ENCODE measurements at regions not wholly inside any gene's neighbourhood (a gene's known extent, or its start where the extent isn't known, plus 50 kb on each side); places are given as distances from the start of the nearest gene placed in this dataset.

DNA sequence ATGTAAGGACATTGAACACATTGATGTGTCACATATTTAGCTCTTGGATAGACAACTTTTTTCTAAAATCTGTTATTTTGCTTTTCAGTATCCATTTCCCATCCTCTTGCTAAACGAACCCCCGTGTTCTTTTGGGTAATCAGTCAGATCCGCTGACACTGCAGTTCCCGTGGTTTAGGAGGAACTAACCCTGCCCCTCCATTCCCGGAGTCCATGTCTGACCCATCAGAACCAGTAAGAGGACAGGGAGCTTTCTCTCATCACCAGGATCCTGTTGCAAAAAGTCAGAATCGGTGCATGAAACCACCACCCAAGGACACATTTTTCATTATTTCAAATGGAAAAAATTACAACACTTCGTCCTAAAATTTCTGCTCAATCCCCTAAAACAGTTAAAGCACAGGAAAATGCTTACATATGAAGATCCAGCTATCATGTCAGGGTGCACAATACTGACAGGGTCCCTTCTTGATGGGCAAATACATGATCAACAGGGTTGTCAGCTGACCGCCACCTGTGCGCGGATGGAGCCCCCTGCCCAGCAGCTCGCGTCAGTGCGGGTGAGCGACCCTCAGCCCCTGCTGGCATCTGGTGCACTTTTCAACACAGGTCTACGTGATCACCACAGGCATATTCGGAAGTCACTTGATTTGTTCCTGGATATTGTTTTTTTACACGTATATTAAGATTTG, 276.8 kb downstream of the ADGRD1 start (continued):
- TF ChIP-seq, protein P1, sequence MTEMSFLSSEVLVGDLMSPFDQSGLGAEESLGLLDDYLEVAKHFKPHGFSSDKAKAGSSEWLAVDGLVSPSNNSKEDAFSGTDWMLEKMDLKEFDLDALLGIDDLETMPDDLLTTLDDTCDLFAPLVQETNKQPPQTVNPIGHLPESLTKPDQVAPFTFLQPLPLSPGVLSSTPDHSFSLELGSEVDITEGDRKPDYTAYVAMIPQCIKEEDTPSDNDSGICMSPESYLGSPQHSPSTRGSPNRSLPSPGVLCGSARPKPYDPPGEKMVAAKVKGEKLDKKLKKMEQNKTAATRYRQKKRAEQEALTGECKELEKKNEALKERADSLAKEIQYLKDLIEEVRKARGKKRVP (CRISPR knock-in tag; IDR thresholded peaks at IDR 0.05), result no peak
- TF ChIP-seq, protein P2, sequence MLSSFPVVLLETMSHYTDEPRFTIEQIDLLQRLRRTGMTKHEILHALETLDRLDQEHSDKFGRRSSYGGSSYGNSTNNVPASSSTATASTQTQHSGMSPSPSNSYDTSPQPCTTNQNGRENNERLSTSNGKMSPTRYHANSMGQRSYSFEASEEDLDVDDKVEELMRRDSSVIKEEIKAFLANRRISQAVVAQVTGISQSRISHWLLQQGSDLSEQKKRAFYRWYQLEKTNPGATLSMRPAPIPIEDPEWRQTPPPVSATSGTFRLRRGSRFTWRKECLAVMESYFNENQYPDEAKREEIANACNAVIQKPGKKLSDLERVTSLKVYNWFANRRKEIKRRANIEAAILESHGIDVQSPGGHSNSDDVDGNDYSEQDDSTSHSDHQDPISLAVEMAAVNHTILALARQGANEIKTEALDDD (IDR thresholded peaks at IDR 0.05), result 0 out of 2 replicates have a peak, but pooled peaks have one; percentile 31
- TF ChIP-seq TRIM24 (IDR thresholded peaks at IDR 0.05) (no peak), RBM34 (IDR thresholded peaks at IDR 0.05; ENCODE audit: borderline replicate concordance, insufficient read depth, low read length) (no peak), BRD4 (IDR thresholded peaks at IDR 0.05) (no peak), C11orf30 (IDR thresholded peaks at IDR 0.05; ENCODE audit: low read depth) (peak; percentile 98), DNMT1 (IDR thresholded peaks at IDR 0.05) (no peak), MEIS2 (IDR thresholded peaks at IDR 0.05; ENCODE audit: partially characterized antibody) (peak; percentile 44), SMC3 (conservative IDR thresholded peaks at IDR 0.05; ENCODE audit: insufficient read depth, low read depth, low read length) (no peak), ZNF431 (CRISPR knock-in tag; IDR thresholded peaks at IDR 0.05) (no peak; the same call in 1 of the 2 replicates), SMARCB1 (IDR thresholded peaks at IDR 0.05; ENCODE audit: insufficient read length, low read depth) (no peak), CHD4 (IDR thresholded peaks at IDR 0.05; ENCODE audit: insufficient read depth, insufficient replicate concordance, low read depth, low read length, poor library complexity, severe bottlenecking) (no peak), ARNT (IDR thresholded peaks at IDR 0.05) (no peak), NFRKB (IDR thresholded peaks at IDR 0.05; ENCODE audit: low read depth) (no peak), ZKSCAN3 (CRISPR knock-in tag; IDR thresholded peaks at IDR 0.05) (no peak), ZNF584 (CRISPR knock-in tag; IDR thresholded peaks at IDR 0.05; ENCODE audit: low read depth) (no peak), CCNT2 (IDR thresholded peaks at IDR 0.05; ENCODE audit: borderline replicate concordance, extremely low read depth, insufficient read length, low read depth, low read length) (peak; percentile 6), ZNF696 (CRISPR knock-in tag; conservative IDR thresholded peaks at IDR 0.05) (no peak), RBM25 (IDR thresholded peaks at IDR 0.05; ENCODE audit: low read depth, low read length, severe bottlenecking) (no peak), CTBP1 (IDR thresholded peaks at IDR 0.05; ENCODE audit: borderline replicate concordance) (no peak), OTX1 (CRISPR knock-in tag; IDR thresholded peaks at IDR 0.05) (no peak), MYC (IDR thresholded peaks at IDR 0.05; ENCODE audit: low read depth, low read length) (no peak), MYC (CRISPR knock-in tag; IDR thresholded peaks at IDR 0.05; ENCODE audit: borderline replicate concordance, low read depth) (no peak), NELFE (IDR thresholded peaks at IDR 0.05; ENCODE audit: insufficient read depth, insufficient read length) (no peak)
- TF ChIP-seq, protein P3, sequence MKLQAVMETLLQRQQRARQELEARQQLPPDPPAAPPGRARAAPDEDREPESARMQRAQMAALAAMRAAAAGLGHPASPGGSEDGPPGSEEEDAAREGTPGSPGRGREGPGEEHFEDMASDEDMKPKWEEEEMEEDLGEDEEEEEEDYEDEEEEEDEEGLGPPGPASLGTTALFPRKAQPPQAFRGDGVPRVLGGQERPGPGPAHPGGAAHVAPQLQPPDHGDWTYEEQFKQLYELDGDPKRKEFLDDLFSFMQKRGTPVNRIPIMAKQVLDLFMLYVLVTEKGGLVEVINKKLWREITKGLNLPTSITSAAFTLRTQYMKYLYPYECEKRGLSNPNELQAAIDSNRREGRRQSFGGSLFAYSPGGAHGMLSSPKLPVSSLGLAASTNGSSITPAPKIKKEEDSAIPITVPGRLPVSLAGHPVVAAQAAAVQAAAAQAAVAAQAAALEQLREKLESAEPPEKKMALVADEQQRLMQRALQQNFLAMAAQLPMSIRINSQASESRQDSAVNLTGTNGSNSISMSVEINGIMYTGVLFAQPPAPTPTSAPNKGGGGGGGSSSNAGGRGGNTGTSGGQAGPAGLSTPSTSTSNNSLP (IDR thresholded peaks at IDR 0.05; ENCODE audit: borderline replicate concordance, low read depth, low read length), result no peak
- TF ChIP-seq, protein P4, sequence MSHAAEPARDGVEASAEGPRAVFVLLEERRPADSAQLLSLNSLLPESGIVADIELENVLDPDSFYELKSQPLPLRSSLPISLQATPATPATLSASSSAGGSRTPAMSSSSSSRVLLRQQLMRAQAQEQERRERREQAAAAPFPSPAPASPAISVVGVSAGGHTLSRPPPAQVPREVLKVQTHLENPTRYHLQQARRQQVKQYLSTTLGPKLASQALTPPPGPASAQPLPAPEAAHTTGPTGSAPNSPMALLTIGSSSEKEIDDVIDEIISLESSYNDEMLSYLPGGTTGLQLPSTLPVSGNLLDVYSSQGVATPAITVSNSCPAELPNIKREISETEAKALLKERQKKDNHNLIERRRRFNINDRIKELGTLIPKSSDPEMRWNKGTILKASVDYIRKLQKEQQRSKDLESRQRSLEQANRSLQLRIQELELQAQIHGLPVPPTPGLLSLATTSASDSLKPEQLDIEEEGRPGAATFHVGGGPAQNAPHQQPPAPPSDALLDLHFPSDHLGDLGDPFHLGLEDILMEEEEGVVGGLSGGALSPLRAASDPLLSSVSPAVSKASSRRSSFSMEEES (CRISPR knock-in tag; IDR thresholded peaks at IDR 0.05), result no peak
